Adrenal gland (tissue), 5 donors: ENCODE measurements at regions not wholly inside any gene's neighbourhood (a gene's known extent, or its start where the extent isn't known, plus 50 kb on each side); places are given as distances from the start of the nearest gene placed in this dataset.
"Not testable (repeated sequence)": the region's sequence is repeated elsewhere in the genome, so short reads cannot be mapped to it uniquely, and the experiment has no call there.

Source experiments
- CTCF ChIP-seq, 6 experiments: fragments of 450-650 bp in 4 of 6; fragments of 200-600 bp in 2 of 6; sonication (generic) in 1 of 6; IDR thresholded peaks; 1 replicate in 5 of 6; 2 replicates in 1 of 6; pipeline versions ENCODE4 v1.5.1 to v1.8.0; 2016 to 2021; ENCODE audit warnings: antibody characterized with exemption in 6 of 6, mild to moderate bottlenecking in 2 of 6, moderate library complexity in 1 of 6
- POLR2A ChIP-seq, 2 donors: fragments of 450-650 bp; IDR thresholded peaks; one replicate each; pipeline ENCODE4 v1.6.1; 2017; ENCODE audit warnings: antibody characterized with exemption in 2 of 2, mild to moderate bottlenecking in 2 of 2, moderate library complexity in 1 of 2
- donor health status: DM: no; HTN: no; CAD: no.

GRCh38 chr21:23548924-23549323 is 2058.4 kb downstream of the MRPL39 start:
- not testable (repeated sequence) for TF ChIP-seq CTCF, POLR2A (IDR thresholded peaks at IDR 0.05)
